ENCODE measurements at regions not wholly inside any gene's neighbourhood (a gene's known extent, or its start where the extent isn't known, plus 50 kb on each side); places are given as distances from the start of the nearest gene placed in this dataset.

- H3K27me3 ChIP-seq (ENCODE audit: control insufficient read depth, insufficient read depth, low read length) = peaks cover 6% of the 10 kb centered on the region
- H3K27ac ChIP-seq (ENCODE audit: low read length) = no peak overlapping the region
- BruUV-seq (replicated peaks) = no TSS peak
- in situ Hi-C loops (cut with HindIII; ENCODE audit: low pct_unique_long_range_greater_than_20kb, low sequenced_read_pairs) (no loop called here), intact Hi-C loops (cut with micrococcal nuclease; ENCODE audit: unreplicated experiment) (no loop called here)
- H3K4me1 ChIP-seq (ENCODE audit: control insufficient read depth, insufficient read depth, low read length) = no peaks in the 10 kb centered on the region
- ATAC-seq = no peak
- no peak for DNase-seq (ENCODE audit: low read depth, low spot score)
- H3K4me3 ChIP-seq (ENCODE audit: low read depth in 2 of 2, low read length in 2 of 2) = no peak overlapping the region
- H3K9me3 ChIP-seq (ENCODE audit: control insufficient read depth, insufficient read depth, low read depth, low read length) = no peaks in the 10 kb centered on the region
- H3K36me3 ChIP-seq (ENCODE audit: control insufficient read depth, insufficient read depth, low read length) = no peaks in the 10 kb centered on the region
- TF ChIP-seq TCF7L2 (IDR thresholded peaks at IDR 0.05; ENCODE audit: low read depth, low read length) = no peak
- TF ChIP-seq REST (IDR thresholded peaks at IDR 0.05; ENCODE audit: insufficient read depth in 1 of 2, low read depth in 2 of 2, low read length in 1 of 2) = no peak
- no peak for TF ChIP-seq SIN3A (IDR thresholded peaks at IDR 0.05; ENCODE audit: borderline replicate concordance, insufficient read depth, low read depth, low read length)
- no peak for TF ChIP-seq POLR2AphosphoS5 (IDR thresholded peaks at IDR 0.05; ENCODE audit: low read depth, low read length)
- no peak for TF ChIP-seq CTCF (IDR thresholded peaks at IDR 0.05)
- ChIA-PET CTCF (no interaction called here), POLR2A (no interaction called here)
These were observed 458.2 kb downstream of the TSHZ3 start for GRCh38 chr19:30891051-30891450.

- H3K36me3 ChIP-seq (ENCODE audit: control insufficient read depth, insufficient read depth, low read length) = no peaks in the 10 kb centered on the region
- no peak overlapping the region for H3K4me3 ChIP-seq (ENCODE audit: low read depth in 2 of 2, low read length in 2 of 2)
- ChIA-PET CTCF (no interaction called here), POLR2A (no interaction called here)
- ATAC-seq (no peak), DNase-seq (ENCODE audit: low read depth, low spot score) (no peak)
- H3K4me1 ChIP-seq (ENCODE audit: control insufficient read depth, insufficient read depth, low read length) = no peaks in the 10 kb centered on the region
- H3K27me3 ChIP-seq (ENCODE audit: control insufficient read depth, insufficient read depth, low read length) = peaks cover 6% of the 10 kb centered on the region
- intact Hi-C loops (cut with micrococcal nuclease; ENCODE audit: unreplicated experiment) (no loop called here), in situ Hi-C loops (cut with HindIII; ENCODE audit: low pct_unique_long_range_greater_than_20kb, low sequenced_read_pairs) (no loop called here)
- BruUV-seq (replicated peaks) = no TSS peak
- TF ChIP-seq TCF7L2 (IDR thresholded peaks at IDR 0.05; ENCODE audit: low read depth, low read length) = no peak
- TF ChIP-seq REST (IDR thresholded peaks at IDR 0.05; ENCODE audit: insufficient read depth in 1 of 2, low read depth in 2 of 2, low read length in 1 of 2) = no peak
- no peak for TF ChIP-seq POLR2AphosphoS5 (IDR thresholded peaks at IDR 0.05; ENCODE audit: low read depth, low read length)
- TF ChIP-seq SIN3A (IDR thresholded peaks at IDR 0.05; ENCODE audit: borderline replicate concordance, insufficient read depth, low read depth, low read length) = no peak
- no peak for TF ChIP-seq CTCF (IDR thresholded peaks at IDR 0.05)
- no peaks in the 10 kb centered on the region for H3K9me3 ChIP-seq (ENCODE audit: control insufficient read depth, insufficient read depth, low read depth, low read length)
- no peak overlapping the region for H3K27ac ChIP-seq (ENCODE audit: low read length)
These were observed 459.2 kb downstream of the TSHZ3 start for GRCh38 chr19:30890033-30890432.

Data from Panc1 (cell line).